ENCODE measurements at regions not wholly inside any gene's neighbourhood (a gene's known extent, or its start where the extent isn't known, plus 50 kb on each side); places are given as distances from the start of the nearest gene placed in this dataset.
A peak's percentile ranks its signal among the peaks of the same experiment; 100 is the strongest.

- Histone ChIP-seq H3K27ac (replicated peaks) (no peak overlapping the region), H3K4me3 (replicated peaks; ENCODE audit: insufficient read depth, low read length) (no peak overlapping the region), H3K27me3 (ENCODE audit: insufficient read depth, poor library complexity, severe bottlenecking) (no peaks in the 10 kb centered on the region)
- no peak for DNase-seq (ENCODE audit: low read depth in 1 of 2, low spot score in 1 of 2)
- TF ChIP-seq, protein P1, sequence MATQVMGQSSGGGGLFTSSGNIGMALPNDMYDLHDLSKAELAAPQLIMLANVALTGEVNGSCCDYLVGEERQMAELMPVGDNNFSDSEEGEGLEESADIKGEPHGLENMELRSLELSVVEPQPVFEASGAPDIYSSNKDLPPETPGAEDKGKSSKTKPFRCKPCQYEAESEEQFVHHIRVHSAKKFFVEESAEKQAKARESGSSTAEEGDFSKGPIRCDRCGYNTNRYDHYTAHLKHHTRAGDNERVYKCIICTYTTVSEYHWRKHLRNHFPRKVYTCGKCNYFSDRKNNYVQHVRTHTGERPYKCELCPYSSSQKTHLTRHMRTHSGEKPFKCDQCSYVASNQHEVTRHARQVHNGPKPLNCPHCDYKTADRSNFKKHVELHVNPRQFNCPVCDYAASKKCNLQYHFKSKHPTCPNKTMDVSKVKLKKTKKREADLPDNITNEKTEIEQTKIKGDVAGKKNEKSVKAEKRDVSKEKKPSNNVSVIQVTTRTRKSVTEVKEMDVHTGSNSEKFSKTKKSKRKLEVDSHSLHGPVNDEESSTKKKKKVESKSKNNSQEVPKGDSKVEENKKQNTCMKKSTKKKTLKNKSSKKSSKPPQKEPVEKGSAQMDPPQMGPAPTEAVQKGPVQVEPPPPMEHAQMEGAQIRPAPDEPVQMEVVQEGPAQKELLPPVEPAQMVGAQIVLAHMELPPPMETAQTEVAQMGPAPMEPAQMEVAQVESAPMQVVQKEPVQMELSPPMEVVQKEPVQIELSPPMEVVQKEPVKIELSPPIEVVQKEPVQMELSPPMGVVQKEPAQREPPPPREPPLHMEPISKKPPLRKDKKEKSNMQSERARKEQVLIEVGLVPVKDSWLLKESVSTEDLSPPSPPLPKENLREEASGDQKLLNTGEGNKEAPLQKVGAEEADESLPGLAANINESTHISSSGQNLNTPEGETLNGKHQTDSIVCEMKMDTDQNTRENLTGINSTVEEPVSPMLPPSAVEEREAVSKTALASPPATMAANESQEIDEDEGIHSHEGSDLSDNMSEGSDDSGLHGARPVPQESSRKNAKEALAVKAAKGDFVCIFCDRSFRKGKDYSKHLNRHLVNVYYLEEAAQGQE (IDR thresholded peaks at IDR 0.05; ENCODE audit: insufficient replicate concordance, low read depth), result no peak
- TF ChIP-seq SPI1 (IDR thresholded peaks at IDR 0.05; ENCODE audit: borderline replicate concordance, low read depth) (no peak), POLR2AphosphoS5 (IDR thresholded peaks at IDR 0.05; ENCODE audit: low read depth) (no peak), GABPA (IDR thresholded peaks at IDR 0.05; ENCODE audit: low read depth) (no peak)
- TF ChIP-seq, protein P2, sequence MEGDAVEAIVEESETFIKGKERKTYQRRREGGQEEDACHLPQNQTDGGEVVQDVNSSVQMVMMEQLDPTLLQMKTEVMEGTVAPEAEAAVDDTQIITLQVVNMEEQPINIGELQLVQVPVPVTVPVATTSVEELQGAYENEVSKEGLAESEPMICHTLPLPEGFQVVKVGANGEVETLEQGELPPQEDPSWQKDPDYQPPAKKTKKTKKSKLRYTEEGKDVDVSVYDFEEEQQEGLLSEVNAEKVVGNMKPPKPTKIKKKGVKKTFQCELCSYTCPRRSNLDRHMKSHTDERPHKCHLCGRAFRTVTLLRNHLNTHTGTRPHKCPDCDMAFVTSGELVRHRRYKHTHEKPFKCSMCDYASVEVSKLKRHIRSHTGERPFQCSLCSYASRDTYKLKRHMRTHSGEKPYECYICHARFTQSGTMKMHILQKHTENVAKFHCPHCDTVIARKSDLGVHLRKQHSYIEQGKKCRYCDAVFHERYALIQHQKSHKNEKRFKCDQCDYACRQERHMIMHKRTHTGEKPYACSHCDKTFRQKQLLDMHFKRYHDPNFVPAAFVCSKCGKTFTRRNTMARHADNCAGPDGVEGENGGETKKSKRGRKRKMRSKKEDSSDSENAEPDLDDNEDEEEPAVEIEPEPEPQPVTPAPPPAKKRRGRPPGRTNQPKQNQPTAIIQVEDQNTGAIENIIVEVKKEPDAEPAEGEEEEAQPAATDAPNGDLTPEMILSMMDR (IDR thresholded peaks at IDR 0.05; ENCODE audit: insufficient read depth, low read length), result no peak
Measured at GRCh38 chr6:48766349-48766748, 655.4 kb upstream of the PTCHD4 start.

DNA sequence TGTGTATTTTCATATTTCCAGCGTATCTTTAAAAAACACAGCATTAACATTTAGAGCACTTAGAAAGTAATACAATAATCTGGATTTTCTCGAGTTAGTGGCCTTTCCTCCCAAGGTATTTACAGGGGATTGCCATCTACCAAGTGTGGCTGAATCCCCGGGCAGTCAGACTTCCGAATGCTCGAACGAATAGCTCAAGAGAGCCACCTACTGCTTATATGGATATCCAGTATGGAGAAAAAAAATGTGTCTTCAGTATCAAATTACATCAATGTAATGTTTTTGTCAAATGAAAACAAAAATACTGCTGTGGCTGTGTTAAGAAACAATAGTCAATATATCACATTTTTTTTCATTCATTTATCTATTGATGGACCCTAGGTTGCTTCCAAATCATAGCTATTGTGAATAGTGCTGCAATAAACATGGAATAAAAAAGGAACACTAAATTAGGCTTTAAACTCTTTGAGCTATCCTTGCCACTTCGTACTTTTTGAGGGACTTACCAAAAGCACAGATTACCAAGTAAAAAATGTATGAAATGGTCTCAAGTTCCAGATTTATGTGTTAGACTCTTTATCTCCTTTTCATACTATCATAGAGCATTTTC, 654.5 kb upstream of the PTCHD4 start:
- no peak overlapping the region for H3K4me3 ChIP-seq (replicated peaks; ENCODE audit: insufficient read depth, low read length)
- no peak overlapping the region for H3K27ac ChIP-seq (replicated peaks)
- H3K27me3 ChIP-seq (ENCODE audit: insufficient read depth, poor library complexity, severe bottlenecking), result no peaks in the 10 kb centered on the region
- TF ChIP-seq, protein P2 (IDR thresholded peaks at IDR 0.05; ENCODE audit: insufficient read depth, low read length), result peak; percentile 10
- TF ChIP-seq, protein P1 (IDR thresholded peaks at IDR 0.05; ENCODE audit: insufficient replicate concordance, low read depth), result no peak
- peak in 1 of 2 experiments; percentile 9 for DNase-seq (ENCODE audit: low read depth in 1 of 2, low spot score in 1 of 2)

GRCh38 chr6:48764286-48765044, 653.5 kb upstream of the PTCHD4 start:
- H3K4me3 ChIP-seq (replicated peaks; ENCODE audit: insufficient read depth, low read length), result no peak overlapping the region
- H3K27ac ChIP-seq (replicated peaks), result no peak overlapping the region
- TF ChIP-seq, protein P2 (IDR thresholded peaks at IDR 0.05; ENCODE audit: insufficient read depth, low read length), result no peak
- TF ChIP-seq POLR2AphosphoS5 (IDR thresholded peaks at IDR 0.05; ENCODE audit: low read depth) (no peak), SPI1 (IDR thresholded peaks at IDR 0.05; ENCODE audit: borderline replicate concordance, low read depth) (no peak), GABPA (IDR thresholded peaks at IDR 0.05; ENCODE audit: low read depth) (no peak)
- TF ChIP-seq, protein P1 (IDR thresholded peaks at IDR 0.05; ENCODE audit: insufficient replicate concordance, low read depth), result no peak
- no peaks in the 10 kb centered on the region for H3K27me3 ChIP-seq (ENCODE audit: insufficient read depth, poor library complexity, severe bottlenecking)
- DNase-seq (ENCODE audit: low read depth in 1 of 2, low spot score in 1 of 2), result no peak
